ENCODE measurements at regions not wholly inside any gene's neighbourhood (a gene's known extent, or its start where the extent isn't known, plus 50 kb on each side); places are given as distances from the start of the nearest gene placed in this dataset.

DNA sequence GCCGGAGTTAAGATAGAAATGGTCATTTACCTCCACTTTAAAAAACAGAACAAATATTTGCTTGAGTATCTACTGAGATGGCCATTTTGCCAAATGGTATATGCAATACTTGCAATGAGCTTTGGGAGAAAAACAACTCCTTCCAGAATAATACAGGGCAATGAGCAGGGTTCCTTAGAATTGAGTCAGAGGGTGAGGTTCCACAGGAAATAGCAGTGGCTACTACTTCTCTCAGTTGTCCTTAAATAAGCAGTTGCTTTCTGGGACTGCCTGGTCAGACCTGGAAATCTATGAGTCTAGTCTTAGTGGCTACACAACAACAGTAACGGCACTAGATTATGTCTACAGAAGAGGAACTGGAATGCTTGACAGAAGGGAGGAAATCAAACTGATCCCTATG, 80.9 kb upstream of the CCDC85A start:
- ATAC-seq (ENCODE audit: low FRiP score in 2 of 2), result no peak
- Histone ChIP-seq H3K4me1 (no peaks in the 10 kb centered on the region), H3K9me3 (no peaks in the 10 kb centered on the region), H3K36me3 (no peaks in the 10 kb centered on the region), H3K27ac (no peak overlapping the region), H3K4me3 (no peak overlapping the region), H3K27me3 (no peaks in the 10 kb centered on the region)
- WGBS, 2 donors, result 80 to 82% methylated on average over 2 of the region's 2 CpGs
- no peak for TF ChIP-seq POLR2AphosphoS5 (IDR thresholded peaks at IDR 0.05)
- no peak for TF ChIP-seq EP300 (IDR thresholded peaks at IDR 0.05)
- TF ChIP-seq, protein P1, sequence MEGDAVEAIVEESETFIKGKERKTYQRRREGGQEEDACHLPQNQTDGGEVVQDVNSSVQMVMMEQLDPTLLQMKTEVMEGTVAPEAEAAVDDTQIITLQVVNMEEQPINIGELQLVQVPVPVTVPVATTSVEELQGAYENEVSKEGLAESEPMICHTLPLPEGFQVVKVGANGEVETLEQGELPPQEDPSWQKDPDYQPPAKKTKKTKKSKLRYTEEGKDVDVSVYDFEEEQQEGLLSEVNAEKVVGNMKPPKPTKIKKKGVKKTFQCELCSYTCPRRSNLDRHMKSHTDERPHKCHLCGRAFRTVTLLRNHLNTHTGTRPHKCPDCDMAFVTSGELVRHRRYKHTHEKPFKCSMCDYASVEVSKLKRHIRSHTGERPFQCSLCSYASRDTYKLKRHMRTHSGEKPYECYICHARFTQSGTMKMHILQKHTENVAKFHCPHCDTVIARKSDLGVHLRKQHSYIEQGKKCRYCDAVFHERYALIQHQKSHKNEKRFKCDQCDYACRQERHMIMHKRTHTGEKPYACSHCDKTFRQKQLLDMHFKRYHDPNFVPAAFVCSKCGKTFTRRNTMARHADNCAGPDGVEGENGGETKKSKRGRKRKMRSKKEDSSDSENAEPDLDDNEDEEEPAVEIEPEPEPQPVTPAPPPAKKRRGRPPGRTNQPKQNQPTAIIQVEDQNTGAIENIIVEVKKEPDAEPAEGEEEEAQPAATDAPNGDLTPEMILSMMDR (IDR thresholded peaks at IDR 0.05), result no peak
- TF ChIP-seq POLR2A (IDR thresholded peaks at IDR 0.05), result no peak
- no peak for DNase-seq

DNA sequence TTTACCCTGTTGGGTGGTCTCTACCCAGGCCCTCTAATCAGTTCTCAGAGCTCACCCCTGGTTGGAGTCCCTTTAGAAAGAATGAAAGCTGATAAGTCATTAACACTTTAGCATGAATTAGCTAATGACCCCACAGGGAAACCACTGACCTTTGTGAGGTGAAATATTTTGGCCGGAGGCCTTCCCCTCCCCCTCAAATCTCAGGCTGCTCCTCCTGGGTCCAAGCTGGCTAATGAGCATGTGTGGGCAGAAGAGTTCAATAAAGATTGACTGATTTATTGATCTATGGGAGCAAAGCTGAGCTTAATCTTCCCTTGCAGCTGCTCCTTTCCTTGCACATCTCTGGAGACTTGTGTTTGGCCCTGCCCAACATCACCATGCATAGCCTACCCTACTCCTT, 78.8 kb upstream of the CCDC85A start:
- no peak for ATAC-seq (ENCODE audit: low FRiP score in 2 of 2)
- H3K36me3 ChIP-seq, result no peaks in the 10 kb centered on the region
- H3K27ac ChIP-seq, result no peak overlapping the region
- H3K4me3 ChIP-seq, result no peak overlapping the region
- H3K4me1 ChIP-seq, result no peaks in the 10 kb centered on the region
- no peak for DNase-seq
- WGBS, 2 donors, result 86 to 100% methylated on average over 1 of the region's 1 CpG
- H3K9me3 ChIP-seq, result no peaks in the 10 kb centered on the region
- H3K27me3 ChIP-seq, result no peaks in the 10 kb centered on the region
- TF ChIP-seq, protein P1 (IDR thresholded peaks at IDR 0.05), result no peak
- TF ChIP-seq EP300 (IDR thresholded peaks at IDR 0.05) (no peak), POLR2AphosphoS5 (IDR thresholded peaks at IDR 0.05) (no peak), POLR2A (IDR thresholded peaks at IDR 0.05) (no peak)

DNA sequence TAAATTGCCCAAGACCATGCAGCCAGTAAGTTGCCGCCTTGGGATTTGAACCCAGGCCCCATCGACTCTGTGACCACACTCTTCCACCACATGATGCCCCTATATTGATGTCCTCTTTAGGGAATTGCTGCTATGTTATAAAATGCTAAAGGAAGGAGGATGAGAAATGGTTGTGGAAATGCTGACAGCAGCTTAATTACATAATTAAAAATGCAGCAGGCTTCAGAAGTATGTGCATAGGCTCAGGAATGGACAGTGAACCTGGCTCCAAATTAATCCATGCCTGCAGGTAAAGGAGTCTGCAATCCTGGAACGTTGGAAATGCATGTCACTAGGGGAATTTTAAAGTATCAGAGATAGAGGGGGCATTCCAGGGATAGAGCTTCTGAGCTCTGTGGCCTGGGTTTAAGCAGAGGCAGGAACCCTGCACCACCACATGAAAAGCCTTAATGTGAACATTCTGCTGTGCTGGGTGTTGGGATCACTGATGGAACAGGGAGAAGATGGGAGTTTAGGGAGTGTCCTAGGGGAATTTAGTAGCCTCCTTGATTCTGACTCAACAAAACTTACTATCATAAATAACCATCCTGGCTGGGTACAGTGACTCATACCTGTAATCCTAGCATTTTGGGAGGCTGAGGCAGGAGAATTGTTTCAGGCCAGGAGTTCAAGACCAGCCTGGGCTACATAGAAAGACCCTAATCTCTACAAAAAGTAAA, 76.1 kb upstream of the CCDC85A start:
- Histone ChIP-seq H3K4me3 (no peak overlapping the region), H3K4me1 (no peaks in the 10 kb centered on the region), H3K27me3 (no peaks in the 10 kb centered on the region), H3K27ac (no peak overlapping the region), H3K36me3 (no peaks in the 10 kb centered on the region), H3K9me3 (no peaks in the 10 kb centered on the region)
- TF ChIP-seq POLR2AphosphoS5 (IDR thresholded peaks at IDR 0.05), result no peak
- TF ChIP-seq, protein P1 (IDR thresholded peaks at IDR 0.05), result no peak
- TF ChIP-seq POLR2A (IDR thresholded peaks at IDR 0.05), result no peak
- TF ChIP-seq EP300 (IDR thresholded peaks at IDR 0.05), result no peak
- 71% methylated on average over 3 of the region's 3 CpGs for WGBS, 2 donors
- no peak for DNase-seq
- ATAC-seq (ENCODE audit: low FRiP score in 2 of 2), result no peak

DNA sequence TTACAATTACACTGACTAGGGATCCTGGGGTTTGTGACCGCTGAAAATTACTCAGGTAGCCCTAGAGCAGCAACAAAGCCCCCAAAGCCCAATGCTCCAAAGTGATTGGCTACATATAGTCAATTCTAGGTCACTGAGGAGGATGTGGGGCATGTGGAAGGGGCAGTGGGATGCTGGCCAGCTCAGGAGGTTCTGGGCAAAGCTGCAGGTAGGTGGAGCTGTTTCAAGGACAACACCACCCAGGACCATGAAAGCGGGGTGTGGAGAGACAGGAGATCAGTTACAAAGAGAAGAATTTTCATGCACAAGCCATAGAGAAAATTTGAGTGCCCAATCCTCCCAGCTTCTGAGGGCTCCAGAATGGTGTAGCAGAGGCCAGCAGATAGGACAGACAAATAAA, 75.0 kb upstream of the CCDC85A start:
- H3K27me3 ChIP-seq, result no peaks in the 10 kb centered on the region
- no peaks in the 10 kb centered on the region for H3K9me3 ChIP-seq
- no peak for TF ChIP-seq EP300 (IDR thresholded peaks at IDR 0.05)
- TF ChIP-seq POLR2A (IDR thresholded peaks at IDR 0.05), result no peak
- TF ChIP-seq, protein P1 (IDR thresholded peaks at IDR 0.05), result no peak
- TF ChIP-seq POLR2AphosphoS5 (IDR thresholded peaks at IDR 0.05), result no peak
- H3K36me3 ChIP-seq, result no peaks in the 10 kb centered on the region
- WGBS, 2 donors, result 38 to 73% methylated on average over 2 of the region's 2 CpGs
- no peak overlapping the region for H3K27ac ChIP-seq
- no peak overlapping the region for H3K4me3 ChIP-seq
- DNase-seq (no peak), ATAC-seq (ENCODE audit: low FRiP score in 2 of 2) (no peak)
- H3K4me1 ChIP-seq, result no peaks in the 10 kb centered on the region

DNA sequence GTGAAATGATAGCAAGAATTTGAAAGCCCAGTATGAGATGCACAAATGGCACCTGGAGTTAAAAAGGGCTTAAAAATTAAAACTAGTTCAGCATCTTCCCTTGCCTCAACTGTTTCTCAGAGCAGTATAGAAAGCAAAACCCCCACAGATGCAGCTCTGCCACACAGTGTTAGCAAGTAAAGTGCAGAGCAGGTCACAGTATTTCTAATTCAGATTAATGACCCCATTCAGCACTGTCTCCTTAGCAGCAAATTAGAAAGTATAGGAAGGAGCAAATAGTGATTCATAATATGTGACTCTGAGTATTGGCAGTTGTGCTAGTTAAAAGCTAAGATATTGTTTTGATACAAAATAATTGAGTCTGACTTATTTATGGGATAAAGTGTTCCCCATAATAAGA, 73.8 kb upstream of the CCDC85A start:
- ATAC-seq (ENCODE audit: low FRiP score in 2 of 2), result no peak
- no peaks in the 10 kb centered on the region for H3K36me3 ChIP-seq
- no peaks in the 10 kb centered on the region for H3K4me1 ChIP-seq
- H3K27ac ChIP-seq, result no peak overlapping the region
- H3K9me3 ChIP-seq, result no peaks in the 10 kb centered on the region
- H3K4me3 ChIP-seq, result no peak overlapping the region
- TF ChIP-seq EP300 (IDR thresholded peaks at IDR 0.05), result no peak
- TF ChIP-seq POLR2AphosphoS5 (IDR thresholded peaks at IDR 0.05), result no peak
- TF ChIP-seq POLR2A (IDR thresholded peaks at IDR 0.05), result no peak
- TF ChIP-seq, protein P1 (IDR thresholded peaks at IDR 0.05), result no peak
- no peaks in the 10 kb centered on the region for H3K27me3 ChIP-seq
- DNase-seq, result no peak

Measured in upper lobe of left lung (tissue), 6 donors.